ENCODE measurements at regions not wholly inside any gene's neighbourhood (a gene's known extent, or its start where the extent isn't known, plus 50 kb on each side); places are given as distances from the start of the nearest gene placed in this dataset.

DNA sequence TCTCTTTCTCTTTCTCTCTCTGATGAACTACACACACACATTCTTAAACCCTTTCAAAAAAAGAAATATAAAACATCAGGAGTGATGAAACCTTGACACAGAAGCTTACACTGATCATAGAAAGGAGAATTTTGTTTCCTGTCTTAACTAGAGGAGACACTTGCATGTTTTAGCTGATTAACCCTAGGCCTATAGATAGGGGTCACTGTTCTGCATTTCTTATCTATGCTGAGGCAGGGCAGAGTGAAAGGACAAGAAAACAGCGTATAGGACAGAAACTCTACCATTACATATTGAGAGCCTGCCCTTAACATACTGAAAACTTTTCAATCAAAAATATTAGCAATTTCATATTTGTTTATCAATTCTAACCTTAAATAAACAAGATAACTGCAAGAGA lies 680.6 kb upstream of the MBL2 start:
- no peaks in the 10 kb centered on the region for H3K36me3 ChIP-seq (ENCODE audit: control insufficient read depth, insufficient read depth, low read length)
- H3K4me3 ChIP-seq (ENCODE audit: low read length): no peak overlapping the region
- no peak overlapping the region for H3K27ac ChIP-seq (ENCODE audit: low read depth, low read length)
- H3K9me3 ChIP-seq (ENCODE audit: control insufficient read depth, low read length): peaks cover 18% of the 10 kb centered on the region
- peaks cover 13% of the 10 kb centered on the region for H3K9me3 Mint-ChIP-seq
- H3K27me3 Mint-ChIP-seq (ENCODE audit: insufficient read depth): no peaks in the 10 kb centered on the region
- H3K27ac Mint-ChIP-seq: peak overlapping the region; percentile 71
- H3K9ac ChIP-seq (ENCODE audit: extremely low read depth, low read length, poor library complexity, severe bottlenecking): no peak overlapping the region
- TF ChIP-seq, protein P1, sequence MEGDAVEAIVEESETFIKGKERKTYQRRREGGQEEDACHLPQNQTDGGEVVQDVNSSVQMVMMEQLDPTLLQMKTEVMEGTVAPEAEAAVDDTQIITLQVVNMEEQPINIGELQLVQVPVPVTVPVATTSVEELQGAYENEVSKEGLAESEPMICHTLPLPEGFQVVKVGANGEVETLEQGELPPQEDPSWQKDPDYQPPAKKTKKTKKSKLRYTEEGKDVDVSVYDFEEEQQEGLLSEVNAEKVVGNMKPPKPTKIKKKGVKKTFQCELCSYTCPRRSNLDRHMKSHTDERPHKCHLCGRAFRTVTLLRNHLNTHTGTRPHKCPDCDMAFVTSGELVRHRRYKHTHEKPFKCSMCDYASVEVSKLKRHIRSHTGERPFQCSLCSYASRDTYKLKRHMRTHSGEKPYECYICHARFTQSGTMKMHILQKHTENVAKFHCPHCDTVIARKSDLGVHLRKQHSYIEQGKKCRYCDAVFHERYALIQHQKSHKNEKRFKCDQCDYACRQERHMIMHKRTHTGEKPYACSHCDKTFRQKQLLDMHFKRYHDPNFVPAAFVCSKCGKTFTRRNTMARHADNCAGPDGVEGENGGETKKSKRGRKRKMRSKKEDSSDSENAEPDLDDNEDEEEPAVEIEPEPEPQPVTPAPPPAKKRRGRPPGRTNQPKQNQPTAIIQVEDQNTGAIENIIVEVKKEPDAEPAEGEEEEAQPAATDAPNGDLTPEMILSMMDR (conservative IDR thresholded peaks at IDR 0.05): peak; percentile 78
- H3K4me1 ChIP-seq (ENCODE audit: control insufficient read depth, insufficient read depth, low read length): no peaks in the 10 kb centered on the region
- no peak overlapping the region for H3K4me3 Mint-ChIP-seq
- no peak for DNase-seq
- no peaks in the 10 kb centered on the region for H3K27me3 ChIP-seq (ENCODE audit: control insufficient read depth, insufficient read depth, low read length, poor library complexity, severe bottlenecking)
- H3K36me3 Mint-ChIP-seq (ENCODE audit: low read depth): peaks cover 7% of the 10 kb centered on the region
- WGBS, 2 experiments (ENCODE audit: insufficient coverage in 1 of 2, insufficient read length in 1 of 2): 70% methylated on average over 1 of the region's 1 CpG; no CpG with 5 or more reads in 1 of the 2 experiments
- H3K4me1 Mint-ChIP-seq: peaks cover 4% of the 10 kb centered on the region

DNA sequence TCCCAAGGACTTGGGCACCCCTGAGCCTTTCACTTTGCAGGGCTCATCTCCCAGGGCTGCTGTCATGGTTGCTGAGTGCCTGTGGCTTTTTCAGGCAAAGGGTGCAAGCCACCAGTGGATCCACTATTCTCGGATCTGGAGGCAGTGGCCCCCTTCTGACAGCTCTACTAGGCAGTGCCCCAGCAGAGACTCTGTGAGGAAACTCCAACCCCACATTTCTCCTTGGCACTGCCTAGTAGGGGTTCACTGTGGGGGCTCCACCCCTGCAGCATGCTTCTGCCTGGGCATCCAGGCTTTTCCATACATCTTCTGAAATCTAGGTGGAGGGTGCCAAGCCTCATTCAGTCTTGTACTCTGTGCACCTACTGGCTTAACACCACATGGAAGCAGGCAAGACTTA lies 675.0 kb upstream of the MBL2 start:
- H3K36me3 Mint-ChIP-seq (ENCODE audit: low read depth): peaks cover 11% of the 10 kb centered on the region
- WGBS, 2 experiments (ENCODE audit: insufficient coverage in 1 of 2, insufficient read length in 1 of 2): 83 to 86% methylated on average over 1 of the region's 1 CpG
- Histone ChIP-seq H3K27ac (ENCODE audit: low read depth, low read length) (no peak overlapping the region), H3K36me3 (ENCODE audit: control insufficient read depth, insufficient read depth, low read length) (no peaks in the 10 kb centered on the region), H3K9ac (ENCODE audit: extremely low read depth, low read length, poor library complexity, severe bottlenecking) (no peak overlapping the region), H3K4me3 (ENCODE audit: low read length) (peak overlapping the region; percentile 42), H3K9me3 (ENCODE audit: control insufficient read depth, low read length) (peaks cover 30% of the 10 kb centered on the region), H3K27me3 (ENCODE audit: control insufficient read depth, insufficient read depth, low read length, poor library complexity, severe bottlenecking) (no peaks in the 10 kb centered on the region), H3K4me1 (ENCODE audit: control insufficient read depth, insufficient read depth, low read length) (no peaks in the 10 kb centered on the region)
- H3K4me1 Mint-ChIP-seq: no peaks in the 10 kb centered on the region
- H3K27me3 Mint-ChIP-seq (ENCODE audit: insufficient read depth): no peaks in the 10 kb centered on the region
- no peak for DNase-seq
- H3K9me3 Mint-ChIP-seq: peaks cover 31% of the 10 kb centered on the region
- H3K27ac Mint-ChIP-seq: no peak overlapping the region
- TF ChIP-seq, protein P1 (conservative IDR thresholded peaks at IDR 0.05): no peak
- H3K4me3 Mint-ChIP-seq: no peak overlapping the region

GRCh38 chr10:53441843-53442242 lies 669.3 kb upstream of the MBL2 start:
- Histone ChIP-seq H3K9me3 (ENCODE audit: control insufficient read depth, low read length) (peaks cover 14% of the 10 kb centered on the region), H3K27me3 (ENCODE audit: control insufficient read depth, insufficient read depth, low read length, poor library complexity, severe bottlenecking) (no peaks in the 10 kb centered on the region), H3K36me3 (ENCODE audit: control insufficient read depth, insufficient read depth, low read length) (no peaks in the 10 kb centered on the region), H3K9ac (ENCODE audit: extremely low read depth, low read length, poor library complexity, severe bottlenecking) (no peak overlapping the region), H3K4me1 (ENCODE audit: control insufficient read depth, insufficient read depth, low read length) (no peaks in the 10 kb centered on the region), H3K4me3 (ENCODE audit: low read length) (no peak overlapping the region), H3K27ac (ENCODE audit: low read depth, low read length) (no peak overlapping the region)
- Mint-ChIP-seq H3K4me1 (peaks cover 9% of the 10 kb centered on the region), H3K27ac (no peak overlapping the region), H3K36me3 (ENCODE audit: low read depth) (peaks cover 3% of the 10 kb centered on the region), H3K4me3 (no peak overlapping the region), H3K27me3 (ENCODE audit: insufficient read depth) (no peaks in the 10 kb centered on the region), H3K9me3 (peaks cover 11% of the 10 kb centered on the region)
- no peak for DNase-seq
- 95% methylated on average over 1 of the region's 1 CpG; no CpG with 5 or more reads in 1 of the 2 experiments for WGBS, 2 experiments (ENCODE audit: insufficient coverage in 1 of 2, insufficient read length in 1 of 2)
- TF ChIP-seq, protein P1 (conservative IDR thresholded peaks at IDR 0.05): no peak

All from endodermal cell (in vitro differentiated cells).